ENCODE measurements at regions not wholly inside any gene's neighbourhood (a gene's known extent, or its start where the extent isn't known, plus 50 kb on each side); places are given as distances from the start of the nearest gene placed in this dataset.

- no peak overlapping the region for H3K27ac ChIP-seq
- no peaks in the 10 kb centered on the region for H3K4me1 ChIP-seq
- H3K4me3 ChIP-seq: no peak overlapping the region
- intact Hi-C loops (cut with DNase I; ENCODE audit: low total_unique reads): no loop called here
- WGBS, 5 donors: 91 to 100% (median 95%) methylated on average over 1 of the region's 1 CpG
- H3K36me3 ChIP-seq: no peaks in the 10 kb centered on the region
- DNase-seq: no peak
- TF ChIP-seq POLR2AphosphoS5 (IDR thresholded peaks at IDR 0.05) (no peak), CTCF (IDR thresholded peaks at IDR 0.05 in 8 of 11, conservative IDR thresholded peaks at IDR 0.05 in 3 of 11) (no peak), POLR2A (IDR thresholded peaks at IDR 0.05) (no peak)
- peaks cover 0 to 26% (median 3%) of the 10 kb centered on the region in 8 donors for H3K9me3 ChIP-seq
- H3K27me3 ChIP-seq (replicated peaks in 1 of 7): no peaks in the 10 kb centered on the region
Observed at GRCh38 chr5:92372766-92373165, 989.6 kb upstream of the ARRDC3 start.

- no peak for TF ChIP-seq POLR2AphosphoS5 (IDR thresholded peaks at IDR 0.05)
- TF ChIP-seq POLR2A (IDR thresholded peaks at IDR 0.05): no peak
- no peak for TF ChIP-seq CTCF (IDR thresholded peaks at IDR 0.05 in 8 of 11, conservative IDR thresholded peaks at IDR 0.05 in 3 of 11)
Observed at GRCh38 chr5:92371889-92372235, 988.7 kb upstream of the ARRDC3 start.

GRCh38 chr5:92371171-92371888 lies 988.2 kb upstream of the ARRDC3 start:
- Histone ChIP-seq H3K9me3 (peaks cover 0 to 26% (median 3%) of the 10 kb centered on the region in 8 donors), H3K36me3 (no peaks in the 10 kb centered on the region), H3K4me1 (no peaks in the 10 kb centered on the region), H3K4me3 (no peak overlapping the region), H3K27ac (no peak overlapping the region), H3K27me3 (replicated peaks in 1 of 7) (no peaks in the 10 kb centered on the region)
- TF ChIP-seq POLR2AphosphoS5 (IDR thresholded peaks at IDR 0.05) (no peak), POLR2A (IDR thresholded peaks at IDR 0.05) (no peak), CTCF (IDR thresholded peaks at IDR 0.05 in 8 of 11, conservative IDR thresholded peaks at IDR 0.05 in 3 of 11) (no peak)
- 69 to 82% (median 77%) methylated on average over 3 of the region's 3 CpGs for whole genome bisulfite sequencing, 5 donors
- intact Hi-C loops (cut with DNase I; ENCODE audit: low total_unique reads): no loop called here
- DNase-seq: no peak

More at GRCh38 chr5:92371889-92372235, 988.7 kb upstream of the ARRDC3 start:
- H3K4me3 ChIP-seq: no peak overlapping the region
- WGBS, 5 donors: 77 to 92% (median 86%) methylated on average over 2 of the region's 2 CpGs
- no peaks in the 10 kb centered on the region for H3K36me3 ChIP-seq
- no peak for DNase-seq
- H3K27ac ChIP-seq: no peak overlapping the region
- no peaks in the 10 kb centered on the region for H3K4me1 ChIP-seq
- H3K9me3 ChIP-seq: peaks cover 0 to 26% (median 3%) of the 10 kb centered on the region in 8 donors
- H3K27me3 ChIP-seq (replicated peaks in 1 of 7): no peaks in the 10 kb centered on the region
- intact Hi-C loops (cut with DNase I; ENCODE audit: low total_unique reads): no loop called here

- 84 to 92% (median 90%) methylated on average over 3 of the region's 3 CpGs for WGBS, 5 donors
- Histone ChIP-seq H3K9me3 (peaks cover 0 to 25% (median 2%) of the 10 kb centered on the region in 8 donors), H3K27me3 (replicated peaks in 1 of 7) (no peaks in the 10 kb centered on the region), H3K27ac (no peak overlapping the region), H3K4me3 (no peak overlapping the region), H3K4me1 (no peaks in the 10 kb centered on the region), H3K36me3 (no peaks in the 10 kb centered on the region)
- intact Hi-C loops (cut with DNase I; ENCODE audit: low total_unique reads): no loop called here
- no peak for DNase-seq
- TF ChIP-seq POLR2AphosphoS5 (IDR thresholded peaks at IDR 0.05): no peak
- no peak for TF ChIP-seq POLR2A (IDR thresholded peaks at IDR 0.05)
- no peak for TF ChIP-seq CTCF (IDR thresholded peaks at IDR 0.05 in 8 of 11, conservative IDR thresholded peaks at IDR 0.05 in 3 of 11)
Observed at GRCh38 chr5:92370032-92370431, 986.9 kb upstream of the ARRDC3 start.

All from spleen (tissue), 11 donors.